Kidney (tissue), 13 donors: ENCODE measurements at regions not wholly inside any gene's neighbourhood (a gene's known extent, or its start where the extent isn't known, plus 50 kb on each side); places are given as distances from the start of the nearest gene placed in this dataset.

ENCODE experiments used
- DNase-seq, 5 donors: peaks; one replicate each; pipeline ENCODE4 v3.0.0-alpha.2; 2013 to 2020
- FAIRE-seq: peaks from 2 replicates; lab custom pipeline; 2012; peaks lifted over from hg19 to GRCh38; lab: Jason Lieb, UNC
- H3K27ac ChIP-seq, 2 donors: one replicate each; pipeline ENCODE4 v1.7.0; 2013; ENCODE audit warnings: low read depth in 2 of 2, low read length in 2 of 2, inconsistent platforms in 1 of 2
- H3K27me3 ChIP-seq: one replicate; pipeline ENCODE4 v1.7.1; 2013; ENCODE audit warnings: low read length, inconsistent platforms; ENCODE audit not compliant: control insufficient read depth, insufficient read depth
- H3K36me3 ChIP-seq, 3 donors: one replicate each; pipeline versions ENCODE4 v1.7.0 to v1.7.1; 2013; ENCODE audit warnings: low read length in 3 of 3, control low read depth in 1 of 3, inconsistent platforms in 1 of 3; ENCODE audit not compliant: insufficient read depth in 3 of 3, control insufficient read depth in 2 of 3
- H3K4me1 ChIP-seq, 3 donors: one replicate each; pipeline versions ENCODE4 v1.7.0 to v1.7.1; 2013; ENCODE audit warnings: low read length in 3 of 3, inconsistent platforms in 1 of 3, low read depth in 1 of 3; ENCODE audit not compliant: control insufficient read depth in 2 of 3, insufficient read depth in 2 of 3
- H3K4me3 ChIP-seq, 3 donors: one replicate each; pipeline versions ENCODE4 v1.7.0 to v1.8.1; 2013; ENCODE audit warnings: low read length in 3 of 3, control low read depth in 1 of 3, inconsistent platforms in 1 of 3
- H3K9ac ChIP-seq, 3 donors: one replicate each; pipeline versions ENCODE4 v1.7.0 to v1.7.1; 2013; ENCODE audit warnings: low read length in 3 of 3, control low read depth in 1 of 3, inconsistent platforms in 1 of 3
- H3K9me3 ChIP-seq, 3 donors: one replicate each; pipeline versions ENCODE4 v1.7.0 to v1.7.1; 2013; ENCODE audit warnings: low read length in 3 of 3, control low read depth in 1 of 3, inconsistent platforms in 1 of 3; ENCODE audit not compliant: control insufficient read depth in 2 of 3, insufficient read depth in 1 of 3
- CTCF ChIP-seq: IDR thresholded peaks from 3 replicates; pipeline ENCODE4 v1.5.1; 2012; ENCODE audit warnings: mild to moderate bottlenecking, moderate library complexity, borderline replicate concordance; ENCODE audit not compliant: insufficient read depth; ENCODE audit errors: extremely low read depth
- intact Hi-C: fragments of 100-400 bp; cut with DNase I; formaldehyde crosslinking; loops from one replicate; pipeline ENCODE4 v1.11.1; 2022
- donor health status: control.
- donor health status: control.
- donor health status: control.
- donor health status: control.
- donor health status: control.
- donor health status: DM: yes; HTN: yes; CAD: no.
- donor health status: Normal renal cell carcinoma (clear cell type).

GRCh38 chr5:167770461-167770860 is 521.0 kb upstream of the WWC1 start:
- no peaks in the 10 kb centered on the region for H3K27me3 ChIP-seq
- H3K27ac ChIP-seq, result no peak overlapping the region
- intact Hi-C loops, result no loop called here
- no peak overlapping the region for H3K4me3 ChIP-seq
- H3K9me3 ChIP-seq, result no peaks in the 10 kb centered on the region
- H3K9ac ChIP-seq, result no peak overlapping the region
- DNase-seq (no peak), FAIRE-seq (no peak)
- no peaks in the 10 kb centered on the region for H3K36me3 ChIP-seq
- TF ChIP-seq CTCF, result no peak
- no peaks in the 10 kb centered on the region for H3K4me1 ChIP-seq

- Histone ChIP-seq H3K4me1 (no peaks in the 10 kb centered on the region), H3K27me3 (no peaks in the 10 kb centered on the region), H3K9me3 (no peaks in the 10 kb centered on the region), H3K4me3 (no peak overlapping the region), H3K9ac (no peak overlapping the region), H3K36me3 (no peaks in the 10 kb centered on the region), H3K27ac (no peak overlapping the region)
- no peak for TF ChIP-seq CTCF
- intact Hi-C loops, result no loop called here
- DNase-seq (no peak), FAIRE-seq (no peak)
Observed at GRCh38 chr5:167771571-167771970, 519.9 kb upstream of the WWC1 start.

GRCh38 chr5:167773668-167774301 is 517.7 kb upstream of the WWC1 start:
- Histone ChIP-seq H3K4me1 (no peaks in the 10 kb centered on the region), H3K9ac (no peak overlapping the region), H3K4me3 (no peak overlapping the region), H3K27me3 (no peaks in the 10 kb centered on the region), H3K9me3 (no peaks in the 10 kb centered on the region), H3K27ac (no peak overlapping the region), H3K36me3 (no peaks in the 10 kb centered on the region)
- FAIRE-seq (no peak), DNase-seq (no peak)
- no peak for TF ChIP-seq CTCF
- intact Hi-C loops, result no loop called here

- FAIRE-seq, result no peak
- TF ChIP-seq CTCF, result no peak
Observed at GRCh38 chr5:167777746-167778145, 513.7 kb upstream of the WWC1 start.

More at GRCh38 chr5:167777746-167778145, 513.7 kb upstream of the WWC1 start:
- intact Hi-C loops, result no loop called here
- Histone ChIP-seq H3K36me3 (no peaks in the 10 kb centered on the region), H3K4me3 (no peak overlapping the region), H3K9ac (no peak overlapping the region), H3K4me1 (no peaks in the 10 kb centered on the region), H3K9me3 (no peaks in the 10 kb centered on the region), H3K27me3 (no peaks in the 10 kb centered on the region), H3K27ac (no peak overlapping the region)
- no peak for DNase-seq
